ENCODE measurements at regions not wholly inside any gene's neighbourhood (a gene's known extent, or its start where the extent isn't known, plus 50 kb on each side); places are given as distances from the start of the nearest gene placed in this dataset.
A peak's percentile ranks its signal among the peaks of the same experiment; 100 is the strongest.
"Not testable (repeated sequence)": the region's sequence is repeated elsewhere in the genome, so short reads cannot be mapped to it uniquely, and the experiment has no call there.

DNA sequence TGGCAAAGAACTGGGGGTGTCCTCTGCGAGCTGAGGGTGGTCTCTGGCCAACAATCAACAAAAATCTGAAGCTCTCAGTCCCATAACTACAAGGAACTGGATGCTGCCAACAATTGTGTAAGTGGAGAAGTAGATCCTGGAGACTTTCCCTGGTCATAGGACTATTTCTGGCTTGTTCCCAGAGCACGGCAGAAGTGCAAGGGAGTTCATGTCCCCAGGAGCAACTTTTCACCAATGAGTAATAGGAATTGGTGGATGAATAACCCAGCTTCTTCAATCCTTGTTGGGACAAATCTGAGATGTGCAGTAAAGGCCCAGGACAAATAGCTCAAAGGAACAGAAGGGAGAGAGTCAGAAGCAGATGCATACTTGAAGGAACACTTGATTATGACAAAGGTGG, 95.5 kb downstream of the QRSL1 start:
- Mint-ChIP-seq H3K27ac (no peak overlapping the region), H3K27me3 (no peaks in the 10 kb centered on the region), H3K36me3 (no peaks in the 10 kb centered on the region), H3K9me3 (peaks cover 3% of the 10 kb centered on the region), H3K4me3 (no peak overlapping the region), H3K4me1 (peaks cover 30% of the 10 kb centered on the region)
- ATAC-seq (ENCODE audit: low read depth) (no peak), DNase-seq (ENCODE audit: low spot score in 2 of 2) (no peak)

DNA sequence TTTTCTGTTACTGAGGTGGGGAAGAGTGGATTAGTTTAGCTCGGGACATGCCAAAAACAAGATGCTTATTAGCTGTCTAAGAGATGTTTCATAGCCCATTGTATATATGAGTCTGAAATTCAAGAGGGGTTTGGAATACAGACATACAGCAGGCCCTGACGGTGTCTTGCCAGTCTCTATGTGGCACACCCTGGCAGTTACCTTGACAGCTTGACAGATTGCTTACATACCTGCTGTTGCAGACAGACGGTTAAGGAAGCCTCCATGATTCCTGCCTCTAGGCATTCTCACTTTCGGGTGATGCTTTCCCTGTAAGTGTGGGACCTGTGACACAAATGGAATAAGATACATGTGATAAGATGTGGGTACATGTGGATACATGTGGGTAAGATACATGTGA, 95.0 kb downstream of the QRSL1 start:
- no peaks in the 10 kb centered on the region for H3K36me3 Mint-ChIP-seq
- no peak overlapping the region for H3K27ac Mint-ChIP-seq
- DNase-seq (ENCODE audit: low spot score in 2 of 2) (no peak), ATAC-seq (ENCODE audit: low read depth) (no peak)
- H3K27me3 Mint-ChIP-seq = no peaks in the 10 kb centered on the region
- H3K4me1 Mint-ChIP-seq = peaks cover 26% of the 10 kb centered on the region
- H3K9me3 Mint-ChIP-seq = peaks cover 3% of the 10 kb centered on the region
- no peak overlapping the region for H3K4me3 Mint-ChIP-seq

DNA sequence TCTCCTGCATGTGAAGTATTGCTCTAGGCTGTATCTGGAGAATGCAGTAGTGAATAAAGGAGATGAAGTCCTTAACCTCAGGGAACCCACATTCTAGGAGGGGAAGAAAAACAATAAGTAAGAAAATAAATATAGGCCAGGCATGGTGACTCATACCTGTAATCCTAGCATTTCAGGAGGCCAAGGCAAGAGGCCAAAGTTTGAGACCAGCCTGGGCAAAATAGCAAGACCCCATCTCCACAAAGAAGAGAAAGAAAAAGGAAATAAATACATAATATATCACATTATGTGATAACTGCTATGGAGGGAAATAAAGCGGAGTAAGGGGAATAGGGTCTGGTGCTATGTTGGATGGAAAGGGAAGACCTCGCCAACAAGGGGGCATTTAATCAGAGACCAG, 94.0 kb downstream of the QRSL1 start:
- H3K4me3 Mint-ChIP-seq; DNase-seq (ENCODE audit: low spot score in 2 of 2); H3K27me3 Mint-ChIP-seq; ATAC-seq (ENCODE audit: low read depth); H3K36me3 Mint-ChIP-seq; H3K9me3 Mint-ChIP-seq: not testable (repeated sequence)
- H3K27ac Mint-ChIP-seq = peak overlapping the region; percentile 33
- H3K4me1 Mint-ChIP-seq = peaks cover 18% of the 10 kb centered on the region

DNA sequence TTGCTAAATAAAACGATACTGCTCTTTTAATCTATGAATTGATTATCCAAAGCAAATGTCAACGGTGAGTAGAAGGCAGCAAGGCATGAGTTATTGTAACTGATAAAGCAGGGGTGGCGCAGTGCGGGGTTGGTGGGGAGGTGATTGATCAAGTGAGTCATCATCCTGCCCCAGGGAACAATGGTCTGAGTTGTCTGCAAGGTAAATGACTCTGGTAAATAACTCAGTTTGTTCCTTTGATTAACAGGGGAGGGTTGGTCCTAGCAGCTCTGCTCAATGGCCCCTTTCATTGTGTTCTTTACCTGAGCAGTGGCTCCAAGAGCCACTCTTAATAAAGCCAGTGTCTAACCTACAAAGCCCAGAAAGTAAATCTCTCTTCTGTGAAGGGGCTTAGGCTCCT, 91.8 kb downstream of the QRSL1 start:
- H3K4me1 Mint-ChIP-seq = peaks cover 28% of the 10 kb centered on the region
- DNase-seq (ENCODE audit: low spot score in 2 of 2); H3K9me3 Mint-ChIP-seq; H3K36me3 Mint-ChIP-seq; H3K27me3 Mint-ChIP-seq; H3K4me3 Mint-ChIP-seq; H3K27ac Mint-ChIP-seq; ATAC-seq (ENCODE audit: low read depth): not testable (repeated sequence)
